Hepatocyte (in vitro differentiated cells): ENCODE measurements at regions not wholly inside any gene's neighbourhood (a gene's known extent, or its start where the extent isn't known, plus 50 kb on each side); places are given as distances from the start of the nearest gene placed in this dataset.

Experiments
- CTCF ChIP-seq: fragments of 200-600 bp; sonication (generic); IDR thresholded peaks from 2 replicates; pipeline ENCODE4 v1.5.1; 2016; ENCODE audit warnings: antibody characterized with exemption, mild to moderate bottlenecking; ENCODE audit not compliant: poor library complexity
- EZH2 ChIP-seq: fragments of 200-600 bp; sonication (generic); IDR thresholded peaks from 2 replicates; pipeline ENCODE4 v1.6.1; 2016; ENCODE audit warnings: antibody characterized with exemption, mild to moderate bottlenecking, borderline replicate concordance
- EZH2phosphoT487 ChIP-seq: fragments of 200-600 bp; sonication (generic); IDR thresholded peaks from one replicate; pipeline ENCODE4 v1.6.1; 2018; ENCODE audit warnings: antibody characterized with exemption, mild to moderate bottlenecking, low read depth, moderate library complexity; ENCODE audit not compliant: unreplicated experiment, severe bottlenecking

GRCh38 chr10:35906155-35906554 lies 264.1 kb upstream of the FZD8 start:
- no peak for TF ChIP-seq CTCF
- TF ChIP-seq EZH2phosphoT487, result no peak
- no peak for TF ChIP-seq EZH2
